22Rv1 (cell line): ENCODE measurements at regions not wholly inside any gene's neighbourhood (a gene's known extent, or its start where the extent isn't known, plus 50 kb on each side); places are given as distances from the start of the nearest gene placed in this dataset.

Experiments used
- H3K27ac ChIP-seq: fragments of 450-650 bp; 2 replicates; pipeline ENCODE4 v1.5.1; 2017
- CTCF ChIP-seq: fragments of 450-650 bp; IDR thresholded peaks from 2 replicates; pipeline ENCODE4 v1.5.1; 2017; ENCODE audit warnings: mild to moderate bottlenecking
- ZFX ChIP-seq: fragments of 450-650 bp; IDR thresholded peaks from 2 replicates; pipeline ENCODE4 v1.6.1; 2017; ENCODE audit warnings: antibody characterized with exemption, borderline replicate concordance

- no peak overlapping the region for H3K27ac ChIP-seq
These were observed 292.3 kb upstream of the CHAC2 start for GRCh38 chr2:53475321-53475720.

GRCh38 chr2:53474914-53475313 is 292.7 kb upstream of the CHAC2 start:
- no peak overlapping the region for H3K27ac ChIP-seq
- no peak for TF ChIP-seq ZFX
- TF ChIP-seq CTCF, result no peak

More at GRCh38 chr2:53475321-53475720, 292.3 kb upstream of the CHAC2 start:
- TF ChIP-seq CTCF, result no peak
- no peak for TF ChIP-seq ZFX

GRCh38 chr2:53473775-53474311 is 293.8 kb upstream of the CHAC2 start:
- TF ChIP-seq ZFX (no peak), CTCF (no peak)
- no peak overlapping the region for H3K27ac ChIP-seq

- TF ChIP-seq ZFX, result no peak
- TF ChIP-seq CTCF, result no peak
- no peak overlapping the region for H3K27ac ChIP-seq
These were observed 294.4 kb upstream of the CHAC2 start for GRCh38 chr2:53473236-53473635.

- no peak overlapping the region for H3K27ac ChIP-seq
- TF ChIP-seq CTCF (no peak), ZFX (no peak)
These were observed 300.0 kb upstream of the CHAC2 start for GRCh38 chr2:53467467-53468180.

GRCh38 chr2:53463806-53464726 is 303.5 kb upstream of the CHAC2 start:
- TF ChIP-seq ZFX (no peak), CTCF (no peak)
- no peak overlapping the region for H3K27ac ChIP-seq

GRCh38 chr2:53460937-53461336 is 306.7 kb upstream of the CHAC2 start:
- H3K27ac ChIP-seq, result no peak overlapping the region
- TF ChIP-seq CTCF, result no peak
- TF ChIP-seq ZFX, result no peak
